ENCODE measurements at regions not wholly inside any gene's neighbourhood (a gene's known extent, or its start where the extent isn't known, plus 50 kb on each side); places are given as distances from the start of the nearest gene placed in this dataset.

DNA sequence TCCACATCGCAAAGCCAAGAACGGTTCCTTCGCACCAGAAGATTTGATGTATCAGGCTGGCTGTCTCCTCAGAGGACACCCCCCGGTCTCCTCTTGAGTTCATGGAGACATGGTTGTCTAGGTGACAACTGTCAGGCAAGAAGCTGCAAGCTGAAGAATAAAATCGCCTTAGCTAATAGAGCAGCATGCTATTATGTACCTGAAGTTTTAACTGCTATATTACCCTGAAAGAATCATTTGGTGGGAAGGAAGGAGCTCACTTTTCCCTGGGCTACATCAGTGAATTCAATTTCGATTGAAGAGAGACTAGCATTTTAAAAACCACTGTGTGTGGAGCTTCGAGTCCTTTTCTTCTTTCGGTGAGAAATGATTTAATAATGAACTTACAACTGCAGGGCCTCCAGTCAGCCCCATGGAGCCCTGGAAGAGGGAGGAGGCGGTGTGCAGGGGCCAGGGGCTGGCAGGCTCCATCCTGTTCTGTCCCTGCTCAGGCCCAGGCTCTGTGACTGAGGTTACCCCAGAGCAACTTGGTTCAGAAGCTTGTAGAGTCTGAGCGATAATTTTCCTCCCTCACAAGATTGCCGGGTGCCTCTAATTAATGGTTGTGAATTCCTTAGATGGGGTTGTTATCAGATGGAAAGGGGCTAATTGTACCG is 191.3 kb downstream of the MID1IP1 start:
- DNase-seq, result no peak

DNA sequence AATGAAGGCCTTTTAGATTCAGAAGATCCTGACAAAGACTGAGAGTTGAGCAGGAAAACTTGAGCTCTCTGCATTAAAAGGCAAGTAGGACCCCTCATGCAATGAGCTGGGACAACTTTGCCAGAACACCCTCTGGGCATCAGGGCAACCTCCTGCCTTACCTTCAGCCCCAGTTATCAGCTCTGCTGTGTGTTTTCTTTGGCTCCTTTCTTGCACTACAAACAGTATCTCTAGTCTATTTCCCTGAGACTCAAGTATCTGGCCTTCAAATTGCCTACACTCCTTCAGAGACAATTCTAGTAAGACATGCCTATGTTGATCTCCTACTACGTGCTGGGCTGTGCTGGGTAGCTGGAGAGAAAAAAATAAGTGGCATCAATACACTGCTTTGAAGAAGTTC is 192.2 kb downstream of the MID1IP1 start:
- DNase-seq, result no peak

DNA sequence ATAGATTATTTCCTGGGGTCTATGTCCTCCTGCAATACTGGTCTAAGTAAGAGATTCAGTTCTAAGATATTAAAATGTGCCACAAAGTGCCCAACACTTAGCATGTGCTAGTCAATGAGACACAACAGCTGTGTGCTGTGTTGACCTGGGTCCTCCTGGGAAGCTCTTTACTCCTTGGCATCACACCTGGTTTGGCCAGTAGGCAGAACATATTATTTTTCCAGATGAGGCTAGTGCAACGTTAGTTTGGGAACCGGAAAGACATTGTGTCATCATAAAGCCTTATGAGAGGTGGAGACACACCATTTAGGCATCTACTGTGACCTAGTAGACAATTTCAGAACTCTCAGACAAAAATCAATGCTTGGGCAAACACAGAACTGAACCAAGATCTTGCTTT is 197.8 kb downstream of the MID1IP1 start:
- no peak for DNase-seq

DNA sequence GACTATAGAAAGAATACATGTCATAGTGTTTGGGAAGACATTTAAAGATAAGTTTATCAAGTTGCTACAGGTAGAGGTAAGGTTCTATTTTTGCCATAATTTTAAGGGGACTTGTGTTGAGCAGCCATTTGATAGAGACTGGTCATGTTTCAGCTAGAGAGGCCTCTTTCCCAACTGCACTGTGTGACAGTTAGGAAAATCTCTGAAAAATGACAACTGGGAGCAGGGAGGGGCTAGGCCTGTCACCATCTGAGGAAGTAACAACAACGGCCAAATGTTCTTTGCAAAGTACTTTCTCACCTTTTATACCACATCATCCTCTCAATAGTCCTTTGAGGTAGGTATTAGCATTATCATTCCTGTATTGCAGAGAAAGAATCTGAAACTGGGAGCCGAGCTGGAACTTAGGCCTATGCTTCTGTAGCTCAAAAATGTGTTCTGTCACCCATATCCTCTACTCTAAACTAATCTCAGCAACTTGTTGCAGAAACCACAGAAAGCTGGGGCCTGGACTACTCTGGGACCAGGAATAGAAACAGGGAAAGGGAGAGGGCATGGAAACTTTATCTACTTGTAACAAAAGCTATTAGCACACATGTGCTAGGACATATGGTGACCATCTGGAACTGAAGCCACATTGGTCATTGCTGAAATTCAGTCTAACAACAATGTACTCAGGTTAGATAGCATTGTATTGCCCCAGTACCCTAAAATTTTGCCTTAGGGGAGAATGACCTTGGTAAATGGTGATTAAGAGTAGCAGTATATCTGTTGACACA is 198.9 kb downstream of the MID1IP1 start:
- DNase-seq, result no peak

DNA sequence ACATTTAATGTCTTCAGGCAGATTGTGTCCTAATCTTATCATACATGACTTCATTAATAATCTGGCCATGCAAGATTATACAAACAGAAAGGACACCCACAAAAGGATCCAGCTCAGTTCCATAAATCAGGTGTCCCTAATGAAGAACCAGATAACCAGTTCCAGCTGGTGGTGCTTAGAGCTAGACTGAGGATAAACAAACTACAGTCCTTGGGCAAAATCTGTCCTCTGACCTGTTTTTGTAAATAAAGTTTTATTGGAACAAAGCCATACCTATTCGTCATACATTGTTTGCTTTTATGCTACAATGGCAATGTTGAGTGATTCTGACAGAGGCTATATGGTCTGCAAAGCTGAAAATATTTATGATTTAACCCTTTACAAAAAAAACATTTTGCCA is 199.5 kb downstream of the MID1IP1 start:
- DNase-seq, result no peak

DNA sequence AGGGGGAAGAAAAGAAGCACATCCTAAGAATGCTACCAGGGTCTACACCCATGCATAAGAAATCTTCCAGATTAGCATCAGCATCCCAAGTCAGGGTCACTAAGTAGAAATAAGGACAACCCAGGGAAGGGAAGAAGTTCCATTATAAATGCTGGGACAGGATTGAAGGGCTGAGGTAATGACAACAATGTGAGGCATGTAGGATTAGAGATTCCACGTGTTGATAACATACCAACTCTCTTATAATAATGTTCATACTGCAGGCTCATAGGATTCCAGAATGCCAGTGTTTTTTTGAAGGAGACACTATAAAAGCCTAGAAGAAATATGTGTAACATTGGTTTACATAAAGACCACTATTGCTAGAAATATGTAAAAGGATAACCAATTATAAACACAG is 201.2 kb downstream of the MID1IP1 start:
- no peak for DNase-seq

DNA sequence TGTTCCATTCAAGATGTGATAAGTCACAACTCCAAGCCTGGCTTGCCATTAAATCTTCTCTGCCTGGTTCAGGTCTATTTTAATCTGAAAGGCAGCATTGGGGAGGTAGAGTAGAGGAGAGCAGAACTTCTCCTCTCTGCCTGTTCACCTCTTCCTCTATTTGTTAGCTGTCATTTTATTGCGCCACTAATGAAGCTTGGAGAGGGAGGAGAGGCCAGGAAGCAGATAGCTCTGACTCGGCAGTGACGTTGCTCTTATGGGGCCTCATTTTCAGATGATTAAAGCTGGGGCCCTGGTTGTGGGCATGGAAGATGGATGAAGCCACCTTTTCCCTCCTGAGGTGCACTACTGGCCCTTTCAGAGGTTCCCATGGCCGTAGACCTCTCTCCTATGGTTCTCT is 207.3 kb downstream of the MID1IP1 start:
- DNase-seq, result no peak

DNA sequence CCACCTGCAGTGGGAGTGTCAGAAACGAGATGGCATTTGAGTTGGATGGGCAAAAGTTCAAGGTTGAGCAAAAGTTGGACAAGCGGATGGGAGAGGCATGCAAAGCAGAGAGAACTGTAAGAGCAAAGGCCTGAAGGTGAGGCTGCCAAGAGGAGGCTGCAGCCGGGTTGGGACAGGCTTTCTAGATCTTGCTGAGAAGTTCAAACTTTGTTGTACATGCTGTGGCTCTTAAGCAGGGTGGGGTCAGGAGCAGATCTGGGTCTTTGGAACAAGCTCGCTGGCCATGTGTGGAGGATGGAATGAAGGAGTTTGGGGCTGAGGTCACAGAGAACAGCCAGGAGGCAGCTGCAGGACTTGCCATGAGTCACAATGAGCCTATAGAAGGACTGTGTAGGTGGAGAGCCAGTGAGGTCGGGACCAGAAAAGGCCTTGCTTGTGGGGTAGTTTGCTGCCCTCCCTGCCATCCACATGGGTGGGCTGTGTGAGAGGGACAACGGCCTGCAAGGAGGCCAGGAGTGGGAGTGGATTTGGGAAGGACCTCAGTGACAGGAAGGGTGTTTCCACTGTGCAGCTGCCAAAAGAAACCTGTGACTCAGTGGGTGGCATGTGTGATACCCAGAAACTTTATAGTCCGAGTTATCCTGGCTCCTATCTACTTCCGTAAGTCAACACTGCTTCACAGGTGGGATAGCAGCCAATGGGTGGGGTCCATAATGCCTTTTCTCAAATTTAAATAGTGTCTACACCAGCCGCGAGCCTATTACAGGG is 210.4 kb downstream of the MID1IP1 start:
- DNase-seq, result no peak

DNA sequence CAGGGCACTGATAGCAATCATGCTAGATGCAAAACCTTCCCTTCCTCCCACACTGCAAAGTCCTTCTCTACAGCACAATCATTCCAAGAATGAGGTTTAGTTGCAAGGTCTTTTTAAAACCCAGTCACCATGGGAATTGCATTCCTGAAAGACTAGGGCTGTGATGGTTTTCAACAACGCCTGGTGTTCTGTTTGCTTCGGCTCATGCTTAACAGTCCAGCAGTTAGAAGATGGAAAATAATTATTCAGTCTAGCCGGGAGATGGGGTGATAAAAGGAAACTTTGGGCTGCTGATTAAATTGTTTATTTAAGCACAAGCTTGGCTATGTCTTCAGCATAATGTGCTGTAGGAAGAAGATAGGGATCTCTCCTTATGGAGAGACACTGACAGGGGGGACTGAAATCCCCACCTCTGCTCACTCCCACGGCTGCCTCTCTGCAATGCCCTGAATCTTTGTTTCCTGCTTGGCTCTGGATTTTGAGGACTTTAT is 211.4 kb downstream of the MID1IP1 start:
- DNase-seq, result no peak

DNA sequence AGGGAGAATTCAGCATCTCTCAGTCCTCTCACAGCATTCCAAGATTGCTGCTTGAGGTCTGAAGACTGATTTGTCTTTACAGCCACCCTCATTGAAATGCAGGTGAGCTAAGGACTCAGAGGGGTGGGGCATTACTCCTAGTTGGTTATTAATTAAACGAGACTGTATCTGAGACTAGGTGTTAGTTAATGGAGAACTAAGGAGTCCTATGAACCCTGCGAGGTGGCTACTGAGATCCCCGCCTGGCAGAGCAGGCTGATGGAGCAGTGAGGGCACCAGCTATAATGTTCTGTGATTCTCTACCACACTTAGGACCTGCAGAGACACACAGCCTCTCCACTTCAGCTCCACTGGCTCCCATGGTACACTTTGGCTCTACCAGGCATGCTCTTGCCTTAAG is 215.3 kb downstream of the MID1IP1 start:
- DNase-seq, result no peak

DNA sequence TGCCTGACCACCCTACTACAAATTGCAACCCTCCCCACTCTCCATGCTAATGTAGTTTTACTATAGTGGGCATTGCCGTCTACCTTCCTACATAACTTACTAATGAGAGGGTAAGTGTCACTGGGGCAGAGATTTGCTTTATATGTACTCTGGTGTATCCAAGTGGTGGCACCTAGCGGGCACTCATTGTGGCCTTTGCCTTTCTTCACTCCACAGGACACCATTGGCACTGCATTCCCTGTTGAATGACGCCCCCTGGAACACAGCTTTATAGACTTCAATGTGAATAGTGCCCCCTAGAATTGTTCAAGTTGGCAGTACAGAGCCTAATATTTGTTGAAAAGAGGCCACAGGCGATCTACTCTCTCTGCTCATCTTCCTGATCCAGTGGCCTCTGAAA is 215.8 kb downstream of the MID1IP1 start:
- peak; percentile 10 for DNase-seq

DNA sequence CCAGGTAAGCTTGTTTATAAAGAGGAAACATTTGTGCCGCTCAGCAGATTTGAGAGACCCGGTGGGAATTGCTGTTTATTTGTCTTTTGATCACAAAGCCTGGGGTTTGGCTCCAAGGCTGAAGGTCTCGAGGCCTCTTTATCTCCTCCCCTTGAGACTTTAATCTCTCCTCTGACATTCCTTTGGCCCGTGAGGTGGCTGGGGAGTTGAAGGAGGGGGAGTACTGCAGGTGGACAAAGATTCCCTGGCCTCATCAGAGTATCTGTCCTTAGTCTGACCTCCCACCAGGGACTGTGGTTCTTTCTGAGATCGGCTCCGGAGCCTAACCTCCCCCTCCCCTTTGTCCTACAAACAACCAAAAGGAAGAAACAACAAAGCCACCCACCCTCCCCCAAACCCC is 216.5 kb downstream of the MID1IP1 start:
- no peak for DNase-seq

DNA sequence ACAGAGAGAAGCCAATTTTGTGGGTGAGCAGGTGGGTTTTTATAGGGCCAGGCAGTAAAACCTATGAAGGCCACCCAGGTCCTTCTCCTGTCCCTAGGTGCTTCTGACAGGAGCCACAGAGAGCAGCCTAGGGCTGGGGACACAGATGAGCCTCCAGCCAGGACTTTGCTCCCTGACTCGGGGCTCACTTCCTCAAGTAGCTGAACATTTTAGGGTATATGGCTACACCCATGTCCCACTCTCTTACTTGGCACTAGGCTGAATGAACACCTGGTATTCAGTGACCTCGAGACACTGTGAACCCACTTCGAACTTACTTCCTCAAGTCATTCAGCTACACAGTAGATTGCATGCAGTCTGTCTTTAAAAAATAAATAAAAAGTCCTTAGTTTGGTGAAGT is 217.3 kb downstream of the MID1IP1 start:
- DNase-seq, result peak; percentile 5

DNA sequence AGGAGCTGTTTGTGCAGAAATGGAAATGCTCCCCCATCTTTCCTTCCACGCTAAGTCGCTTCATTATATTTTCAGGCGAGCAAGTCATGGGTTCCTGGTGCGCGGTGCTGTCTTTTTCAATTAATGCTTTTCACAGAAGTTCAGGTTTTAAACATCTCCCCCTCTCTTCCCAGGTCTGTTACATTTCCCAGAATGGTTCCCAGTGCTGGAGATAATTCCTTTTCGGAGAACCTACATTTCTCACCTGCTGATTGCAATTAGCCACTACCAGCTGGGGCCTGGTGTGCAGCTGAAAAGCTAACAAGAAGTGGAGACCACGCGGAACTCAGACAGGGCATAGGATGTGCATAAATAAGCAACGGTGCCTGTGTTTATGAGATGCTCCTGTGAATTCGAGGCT is 217.8 kb downstream of the MID1IP1 start:
- no peak for DNase-seq

DNA sequence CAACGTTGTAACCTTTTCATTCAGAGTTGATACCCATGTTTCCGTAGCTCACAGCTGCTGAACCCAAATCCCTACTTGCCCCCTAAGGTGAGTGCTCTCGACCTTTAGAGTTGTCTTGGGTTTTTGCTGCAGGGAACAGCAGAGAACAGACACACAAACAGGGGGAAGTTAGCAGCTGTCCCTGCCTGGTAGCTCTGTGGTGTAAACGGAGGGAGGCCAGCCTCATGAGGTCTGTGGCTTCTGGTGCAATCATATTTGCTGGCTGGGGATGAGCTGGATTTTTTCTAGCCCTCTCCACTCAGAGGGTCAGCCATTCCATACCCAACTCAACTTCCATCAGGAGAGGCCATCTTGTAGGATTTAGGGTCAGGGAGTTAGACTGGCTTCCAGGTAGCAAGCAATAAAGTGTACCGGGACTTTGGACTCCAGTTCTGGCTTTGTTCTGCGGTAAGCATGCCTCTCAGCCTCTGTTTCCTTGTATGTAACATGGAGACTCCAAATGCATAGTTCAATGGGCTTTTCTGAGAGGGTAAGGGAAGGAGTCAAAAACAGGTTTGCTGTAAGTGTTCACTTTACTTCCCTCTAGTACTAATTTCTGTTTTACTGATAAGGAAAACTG is 218.9 kb downstream of the MID1IP1 start:
- DNase-seq, result no peak

DNA sequence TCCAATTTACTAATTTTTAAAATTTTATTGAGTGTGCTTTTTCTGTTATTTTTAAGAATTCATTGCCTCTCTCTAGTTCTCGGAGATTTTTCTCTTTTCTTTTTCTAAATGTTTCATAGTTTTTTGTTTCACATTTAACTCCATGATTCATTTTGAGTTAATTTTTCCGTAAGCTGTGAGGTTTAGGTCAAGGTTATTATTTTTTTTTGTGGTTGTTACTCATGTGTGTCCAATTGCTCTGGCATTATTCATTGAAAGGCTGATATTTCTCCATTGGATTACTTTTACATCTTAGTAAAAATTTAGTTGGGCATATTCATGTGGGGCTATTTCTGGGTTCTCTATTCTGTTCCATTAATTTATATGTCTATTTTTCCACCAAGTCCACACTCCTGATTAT is 220.8 kb downstream of the MID1IP1 start:
- DNase-seq, result no peak

DNA sequence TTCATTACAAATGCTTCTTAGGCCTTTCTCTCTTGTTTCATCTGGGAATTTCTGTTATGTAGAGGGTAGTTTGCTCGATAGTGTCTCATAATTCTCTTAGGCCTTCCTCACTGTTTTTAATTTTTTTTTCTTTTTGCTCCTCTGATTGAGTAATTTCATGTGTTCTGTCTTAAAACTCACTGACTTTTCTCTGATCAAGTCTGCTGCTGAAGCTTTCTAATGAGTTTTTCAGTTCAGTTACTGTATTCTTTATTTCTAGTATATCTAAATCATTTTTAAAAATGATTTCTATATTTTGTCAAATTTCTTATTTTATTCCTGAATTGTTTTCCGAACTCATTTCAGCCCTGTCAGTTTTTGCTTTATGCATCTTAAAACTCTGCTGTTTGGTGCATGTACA is 228.0 kb downstream of the MID1IP1 start:
- no peak for DNase-seq

DNA sequence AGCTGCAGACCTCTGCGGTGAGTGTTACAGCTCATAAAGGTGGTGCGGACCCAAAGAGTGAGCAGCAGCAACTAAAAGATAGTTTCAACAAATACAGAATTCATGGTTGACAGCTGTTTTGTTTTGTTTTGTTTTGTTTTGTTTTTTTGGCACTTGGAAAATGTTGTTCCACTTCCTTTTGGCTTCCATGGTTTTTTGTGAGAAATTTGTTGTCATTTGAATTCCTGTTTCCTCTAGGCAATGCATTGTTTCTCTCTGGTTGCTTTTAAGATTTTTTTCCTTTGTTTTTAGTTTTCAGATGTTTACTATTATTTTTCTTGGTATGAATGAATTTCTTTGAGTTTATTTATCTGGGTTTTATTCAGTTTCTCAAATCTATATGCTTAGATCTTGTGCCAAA is 229.4 kb downstream of the MID1IP1 start:
- no peak for DNase-seq

DNA sequence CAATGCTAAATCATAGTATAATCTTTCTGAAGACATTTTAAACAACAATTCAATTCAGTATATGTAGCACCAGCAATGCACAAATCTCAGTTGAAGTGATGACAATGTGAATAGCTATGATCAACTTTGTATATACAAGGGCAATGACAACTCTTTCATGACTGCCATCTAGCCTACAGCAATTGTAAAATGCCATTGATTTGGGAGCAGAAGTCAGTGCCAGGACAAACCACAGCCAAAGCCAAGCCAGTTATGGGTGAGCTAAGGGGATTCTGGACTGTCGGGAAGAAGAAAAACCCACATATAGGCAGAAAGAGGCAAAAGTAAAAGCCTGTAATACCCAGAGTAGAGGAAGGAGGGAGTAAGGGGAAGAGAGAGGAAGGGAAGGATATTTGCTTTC is 238.6 kb downstream of the MID1IP1 start:
- DNase-seq, result no peak

DNA sequence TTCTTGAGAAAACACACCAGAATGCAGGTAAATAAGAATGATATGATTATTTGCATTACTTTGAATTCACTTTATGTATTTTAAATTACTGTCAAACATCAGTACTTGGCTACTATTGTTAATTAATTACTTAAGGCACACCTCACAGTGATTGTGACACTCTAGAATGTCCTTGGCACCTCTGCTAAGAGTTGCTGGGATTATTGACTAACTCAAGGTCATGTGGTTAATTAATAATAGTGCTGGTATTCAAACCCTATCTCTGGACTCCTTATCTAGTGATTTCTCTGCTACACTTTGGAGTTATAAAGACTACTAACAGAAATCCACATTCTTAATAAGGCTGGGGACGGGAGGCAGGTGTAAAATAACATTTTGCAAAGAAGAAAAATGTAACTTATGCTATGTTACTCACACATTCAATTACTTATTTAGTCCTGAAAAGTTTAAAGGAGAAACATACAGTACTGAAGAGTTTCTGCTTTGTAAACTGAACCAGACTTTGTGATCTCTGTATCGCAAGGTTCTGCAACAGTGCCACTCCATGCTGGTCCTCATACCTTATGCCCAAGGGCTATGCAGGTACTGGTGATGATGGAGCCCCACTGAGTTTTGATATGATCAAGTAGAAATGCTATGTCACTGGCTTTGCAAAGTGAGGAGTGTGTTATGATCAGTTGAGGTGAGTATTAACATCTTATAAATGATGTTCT is 242.7 kb downstream of the MID1IP1 start:
- no peak for DNase-seq

DNA sequence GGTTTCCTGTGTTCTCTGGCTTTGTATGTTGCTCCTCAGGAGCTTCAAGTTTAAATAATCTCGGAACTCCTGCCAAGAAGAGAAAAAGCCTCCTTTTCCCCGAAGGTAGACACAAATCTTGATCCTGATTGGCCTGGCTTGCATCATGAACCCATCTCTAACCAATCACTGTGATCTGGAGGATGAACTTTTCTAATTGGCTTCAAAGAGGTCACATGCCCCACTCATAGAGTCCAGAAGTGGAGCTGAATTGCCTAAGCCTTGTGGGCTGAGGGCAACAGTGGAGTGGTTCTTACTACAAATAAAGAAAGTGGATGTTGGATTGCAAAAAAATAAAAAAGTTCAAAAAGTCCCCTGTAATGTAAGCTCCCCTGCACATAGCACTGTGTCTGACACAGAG is 245.9 kb downstream of the MID1IP1 start:
- no peak for DNase-seq

DNA sequence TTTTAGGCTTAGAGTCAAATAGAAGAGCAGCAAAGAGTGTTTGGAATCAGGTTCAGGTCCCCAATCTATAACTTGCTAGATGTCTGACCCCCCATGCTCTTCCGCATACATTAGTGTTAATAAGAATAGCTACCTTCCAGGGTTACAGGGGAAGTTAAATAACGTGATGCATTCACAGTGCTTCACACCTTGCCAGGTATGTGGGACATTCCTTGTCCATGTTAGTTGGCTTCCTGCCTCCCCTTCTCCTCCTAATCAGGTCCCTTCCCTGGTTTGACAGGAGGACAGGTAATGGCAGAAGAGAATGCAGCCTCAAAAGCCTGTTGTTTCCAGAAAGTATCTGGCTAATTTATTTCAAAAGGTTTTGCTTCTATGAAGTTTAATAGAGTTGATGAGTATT is 248.7 kb downstream of the MID1IP1 start:
- no peak for DNase-seq

DNA sequence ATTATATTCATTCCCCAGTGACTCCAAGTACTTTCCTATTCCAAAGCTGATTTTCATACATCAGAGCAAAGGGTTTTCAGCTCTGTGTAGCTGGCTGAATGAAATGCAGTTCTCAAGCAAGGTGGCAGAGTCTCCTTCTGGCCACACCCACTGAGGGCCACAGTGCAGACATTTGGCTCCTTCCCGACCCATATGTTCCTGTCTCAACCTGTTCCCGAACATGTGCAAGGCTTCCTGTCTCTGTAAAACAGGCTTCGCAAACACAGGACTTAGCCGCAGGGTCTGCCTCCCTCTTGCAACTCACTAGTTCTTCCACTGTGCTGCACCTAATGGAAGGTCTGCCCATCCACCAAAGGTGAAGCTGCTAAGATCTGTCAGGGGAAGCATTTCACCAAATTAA is 249.2 kb downstream of the MID1IP1 start:
- no peak for DNase-seq
